HFF-Myc (cell line): ENCODE measurements at regions not wholly inside any gene's neighbourhood (a gene's known extent, or its start where the extent isn't known, plus 50 kb on each side); places are given as distances from the start of the nearest gene placed in this dataset.

Source experiments
- DNase-seq: peaks from one replicate; pipeline ENCODE4 v3.0.0-alpha.2; 2011; ENCODE audit warnings: low read depth; ENCODE audit errors: extremely low read depth
- H3K4me3 ChIP-seq: replicated peaks from 2 replicates; pipeline ENCODE4 v1.5.1; 2011; ENCODE audit warnings: low read depth, mild to moderate bottlenecking, control low read depth, low read length
- CTCF ChIP-seq: IDR thresholded peaks from 2 replicates; pipeline ENCODE4 v1.5.1; 2012; ENCODE audit warnings: mild to moderate bottlenecking, low read depth, low read length, control low read depth; ENCODE audit errors: missing control alignments

- no peak overlapping the region for H3K4me3 ChIP-seq
- TF ChIP-seq CTCF, result no peak
Observed at GRCh38 chr2:150046810-150047209, 440.7 kb downstream of the RND3 start.

GRCh38 chr2:150046211-150046610 lies 441.3 kb downstream of the RND3 start:
- no peak overlapping the region for H3K4me3 ChIP-seq
- TF ChIP-seq CTCF, result no peak
- DNase-seq, result no peak

More at GRCh38 chr2:150046810-150047209, 440.7 kb downstream of the RND3 start:
- DNase-seq, result no peak

GRCh38 chr2:150045601-150046000 lies 441.9 kb downstream of the RND3 start:
- H3K4me3 ChIP-seq, result no peak overlapping the region
- DNase-seq, result no peak
- TF ChIP-seq CTCF, result no peak

- DNase-seq, result no peak
- no peak overlapping the region for H3K4me3 ChIP-seq
- TF ChIP-seq CTCF, result no peak
Observed at GRCh38 chr2:150043172-150043500, 444.3 kb downstream of the RND3 start.

- H3K4me3 ChIP-seq, result no peak overlapping the region
- TF ChIP-seq CTCF, result no peak
- no peak for DNase-seq
Observed at GRCh38 chr2:150042500-150043171, 444.8 kb downstream of the RND3 start.

GRCh38 chr2:150041722-150042425 lies 445.6 kb downstream of the RND3 start:
- no peak overlapping the region for H3K4me3 ChIP-seq
- TF ChIP-seq CTCF, result no peak
- no peak for DNase-seq
